ENCODE measurements at regions not wholly inside any gene's neighbourhood (a gene's known extent, or its start where the extent isn't known, plus 50 kb on each side); places are given as distances from the start of the nearest gene placed in this dataset.

GRCh38 chr11:70608568-70609470, 210.5 kb downstream of the CTTN start:
- Histone ChIP-seq H3K9me3 (ENCODE audit: severe bottlenecking) (no peaks in the 10 kb centered on the region), H3K4me3 (ENCODE audit: severe bottlenecking) (no peak overlapping the region), H3K27me3 (ENCODE audit: insufficient read depth, poor library complexity, severe bottlenecking) (no peaks in the 10 kb centered on the region), H3K27ac (ENCODE audit: poor library complexity, severe bottlenecking) (no peak overlapping the region), H3K4me1 (ENCODE audit: insufficient read depth, poor library complexity, severe bottlenecking) (peaks cover 3% of the 10 kb centered on the region), H3K36me3 (ENCODE audit: low read depth) (no peaks in the 10 kb centered on the region)
- TF ChIP-seq CTCF (IDR thresholded peaks at IDR 0.05; ENCODE audit: poor library complexity, severe bottlenecking) = no peak
- ATAC-seq (ENCODE audit: low read depth) (no peak), DNase-seq (ENCODE audit: low spot score) (no peak)

GRCh38 chr11:70610566-70611565, 212.5 kb downstream of the CTTN start:
- Histone ChIP-seq H3K36me3 (ENCODE audit: low read depth) (no peaks in the 10 kb centered on the region), H3K27ac (ENCODE audit: poor library complexity, severe bottlenecking) (no peak overlapping the region), H3K4me1 (ENCODE audit: insufficient read depth, poor library complexity, severe bottlenecking) (no peaks in the 10 kb centered on the region), H3K9me3 (ENCODE audit: severe bottlenecking) (no peaks in the 10 kb centered on the region), H3K27me3 (ENCODE audit: insufficient read depth, poor library complexity, severe bottlenecking) (no peaks in the 10 kb centered on the region), H3K4me3 (ENCODE audit: severe bottlenecking) (no peak overlapping the region)
- no peak for TF ChIP-seq CTCF (IDR thresholded peaks at IDR 0.05; ENCODE audit: poor library complexity, severe bottlenecking)
- DNase-seq (ENCODE audit: low spot score) (no peak), ATAC-seq (ENCODE audit: low read depth) (no peak)

GRCh38 chr11:70611821-70612220, 213.5 kb downstream of the CTTN start:
- H3K27ac ChIP-seq (ENCODE audit: poor library complexity, severe bottlenecking) = no peak overlapping the region
- no peak for ATAC-seq (ENCODE audit: low read depth)
- H3K9me3 ChIP-seq (ENCODE audit: severe bottlenecking) = no peaks in the 10 kb centered on the region
- TF ChIP-seq CTCF (IDR thresholded peaks at IDR 0.05; ENCODE audit: poor library complexity, severe bottlenecking) = no peak
- DNase-seq (ENCODE audit: low spot score) = no peak
- H3K27me3 ChIP-seq (ENCODE audit: insufficient read depth, poor library complexity, severe bottlenecking) = no peaks in the 10 kb centered on the region
- no peaks in the 10 kb centered on the region for H3K4me1 ChIP-seq (ENCODE audit: insufficient read depth, poor library complexity, severe bottlenecking)
- H3K36me3 ChIP-seq (ENCODE audit: low read depth) = no peaks in the 10 kb centered on the region
- H3K4me3 ChIP-seq (ENCODE audit: severe bottlenecking) = no peak overlapping the region

GRCh38 chr11:70612459-70613141, 214.3 kb downstream of the CTTN start:
- no peak overlapping the region for H3K27ac ChIP-seq (ENCODE audit: poor library complexity, severe bottlenecking)
- H3K9me3 ChIP-seq (ENCODE audit: severe bottlenecking) = no peaks in the 10 kb centered on the region
- H3K27me3 ChIP-seq (ENCODE audit: insufficient read depth, poor library complexity, severe bottlenecking) = no peaks in the 10 kb centered on the region
- TF ChIP-seq CTCF (IDR thresholded peaks at IDR 0.05; ENCODE audit: poor library complexity, severe bottlenecking) = no peak
- ATAC-seq (ENCODE audit: low read depth) (no peak), DNase-seq (ENCODE audit: low spot score) (no peak)
- H3K36me3 ChIP-seq (ENCODE audit: low read depth) = no peaks in the 10 kb centered on the region
- H3K4me1 ChIP-seq (ENCODE audit: insufficient read depth, poor library complexity, severe bottlenecking) = no peaks in the 10 kb centered on the region
- H3K4me3 ChIP-seq (ENCODE audit: severe bottlenecking) = no peak overlapping the region

All from RWPE2 (cell line).